Lower leg skin (tissue), 4 donors: ENCODE measurements at regions not wholly inside any gene's neighbourhood (a gene's known extent, or its start where the extent isn't known, plus 50 kb on each side); places are given as distances from the start of the nearest gene placed in this dataset.

Experiments used
- DNase-seq, 2 donors: peaks; one replicate each; pipeline ENCODE4 v3.0.0-alpha.2; 2019; ENCODE audit warnings: low spot score in 2 of 2
- H3K4me3 ChIP-seq: fragments of 200-600 bp; sonication (generic); 2 replicates; pipeline ENCODE4 v1.5.1; 2017; ENCODE audit warnings: mild to moderate bottlenecking, low read depth; ENCODE audit not compliant: poor library complexity, severe bottlenecking
- CTCF ChIP-seq, 3 donors: fragments of 450-650 bp; IDR thresholded peaks; one replicate each; pipeline ENCODE4 v1.5.1; 2016; ENCODE audit warnings: antibody characterized with exemption in 3 of 3, mild to moderate bottlenecking in 3 of 3, moderate library complexity in 2 of 3
- POLR2A ChIP-seq, 2 donors: fragments of 450-650 bp; IDR thresholded peaks; one replicate each; pipeline ENCODE4 v1.6.1; 2016 to 2017; ENCODE audit warnings: antibody characterized with exemption in 2 of 2, mild to moderate bottlenecking in 1 of 2, moderate library complexity in 1 of 2
- WGBS, 2 donors: methylation state at CpG; one replicate each; pipeline ENCODE4 v1.1.5; 2018; 5-methylcytosine and 5-hydroxymethylcytosine counted together
- intact Hi-C: fragments of 100-400 bp; cut with DNase I; formaldehyde crosslinking; loops from one replicate; pipeline ENCODE4 v1.15.0; 2023; ENCODE audit warnings: low total_unique reads

DNA sequence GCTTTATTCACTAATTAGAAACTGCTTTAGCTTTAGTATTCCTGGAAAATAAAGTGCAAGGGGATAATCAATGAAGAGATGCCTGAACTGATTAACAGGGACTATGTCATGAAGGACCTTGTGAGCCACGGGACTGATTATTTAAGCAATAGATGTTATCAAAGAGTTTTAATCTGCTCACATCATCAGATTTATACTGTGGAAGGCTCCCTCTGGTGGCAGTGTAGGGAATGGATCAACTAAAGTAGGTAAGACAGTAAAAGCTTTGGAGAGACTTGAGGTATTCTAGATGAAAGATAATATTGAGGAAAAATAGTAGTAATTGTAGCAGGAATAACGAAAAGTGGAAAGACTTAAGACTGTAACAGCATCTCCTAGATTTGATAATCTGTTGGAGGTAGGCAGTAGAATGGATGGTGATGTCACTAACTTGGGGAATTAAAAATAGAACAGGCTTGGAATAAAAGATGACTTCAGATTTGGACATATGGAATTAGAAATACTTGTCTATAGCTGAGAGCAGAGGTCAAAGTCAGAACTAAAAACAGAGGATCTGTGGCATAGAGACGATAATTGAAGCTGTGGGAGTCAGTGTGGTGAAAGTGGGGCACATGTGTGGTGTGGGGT lies 80.3 kb upstream of the HTR1E start:
- no peak for DNase-seq
- 20 to 23% methylated on average over 3 of the region's 3 CpGs for WGBS, 2 donors
- no peak overlapping the region for H3K4me3 ChIP-seq
- intact Hi-C loops, result loop anchor here (10.0 kb wide), 1 partner anchor 1092 kb away; no protein-coding TSS in a partner anchor
- TF ChIP-seq CTCF (IDR thresholded peaks at IDR 0.05) (no peak), POLR2A (IDR thresholded peaks at IDR 0.05) (no peak)

GRCh38 chr6:86856379-86856778 lies 80.9 kb upstream of the HTR1E start:
- DNase-seq, result no peak
- TF ChIP-seq CTCF (IDR thresholded peaks at IDR 0.05) (no peak), POLR2A (IDR thresholded peaks at IDR 0.05) (no peak)
- no peak overlapping the region for H3K4me3 ChIP-seq
- intact Hi-C loops, result loop anchor here (10.0 kb wide), 1 partner anchor 1092 kb away; no protein-coding TSS in a partner anchor

DNA sequence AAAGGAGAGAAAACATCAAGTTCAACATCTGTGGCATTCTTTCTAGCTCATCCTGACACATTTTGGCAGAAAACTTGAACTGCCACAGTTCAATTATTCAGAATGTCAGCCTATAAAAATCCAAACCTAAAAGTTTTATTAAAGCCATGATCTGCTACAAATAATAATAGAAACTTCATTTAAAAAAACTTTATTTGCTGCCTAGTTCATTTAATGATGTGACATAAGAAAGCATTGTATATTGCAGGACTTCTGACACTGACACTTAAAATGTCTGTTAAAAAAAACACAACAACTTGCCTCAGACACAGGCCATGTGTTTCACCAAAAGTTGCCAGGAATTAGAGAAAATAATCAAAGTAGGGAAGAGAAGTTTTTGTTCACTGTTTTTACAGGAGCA lies 88.3 kb upstream of the HTR1E start:
- intact Hi-C loops, result no loop called here
- DNase-seq, result no peak
- TF ChIP-seq POLR2A (IDR thresholded peaks at IDR 0.05) (no peak), CTCF (IDR thresholded peaks at IDR 0.05) (no peak)

GRCh38 chr6:86832686-86833085 lies 104.6 kb upstream of the HTR1E start:
- intact Hi-C loops, result no loop called here
- DNase-seq, result no peak
- no peak overlapping the region for H3K4me3 ChIP-seq
- no peak for TF ChIP-seq POLR2A (IDR thresholded peaks at IDR 0.05)
- TF ChIP-seq CTCF (IDR thresholded peaks at IDR 0.05), result no peak

More for the DNA sequence above, 88.3 kb upstream of the HTR1E start:
- H3K4me3 ChIP-seq, result no peak overlapping the region

DNA sequence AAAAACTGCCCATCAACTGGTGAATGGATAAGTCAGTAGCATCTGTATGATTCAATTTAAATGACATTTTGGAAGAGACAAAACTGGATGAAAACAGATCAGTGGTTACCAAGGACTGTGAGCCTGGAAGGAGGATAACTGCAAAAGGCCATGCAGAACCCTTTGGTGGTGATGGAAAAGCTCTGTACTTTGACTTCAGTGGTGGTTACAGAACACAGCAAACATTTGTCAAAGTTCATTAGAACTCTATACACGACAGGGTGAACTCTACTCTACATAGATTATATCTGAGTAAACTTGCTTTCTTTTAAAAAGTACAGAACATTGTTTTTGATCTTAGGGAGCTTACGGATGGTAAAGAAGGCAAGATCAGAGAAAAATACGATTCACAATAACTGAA lies 111.9 kb upstream of the HTR1E start:
- no peak for DNase-seq
- no peak for TF ChIP-seq POLR2A (IDR thresholded peaks at IDR 0.05)
- TF ChIP-seq CTCF (IDR thresholded peaks at IDR 0.05), result no peak
- no peak overlapping the region for H3K4me3 ChIP-seq
- intact Hi-C loops, result no loop called here
- whole genome bisulfite sequencing, 2 donors, result 66 to 71% methylated on average over 3 of the region's 3 CpGs

GRCh38 chr6:86822747-86823146 lies 114.6 kb upstream of the HTR1E start:
- DNase-seq, result no peak
- no peak for TF ChIP-seq POLR2A (IDR thresholded peaks at IDR 0.05)
- no peak for TF ChIP-seq CTCF (IDR thresholded peaks at IDR 0.05)
- intact Hi-C loops, result no loop called here
- no peak overlapping the region for H3K4me3 ChIP-seq
